ENCODE measurements at regions not wholly inside any gene's neighbourhood (a gene's known extent, or its start where the extent isn't known, plus 50 kb on each side); places are given as distances from the start of the nearest gene placed in this dataset.
A peak's percentile ranks its signal among the peaks of the same experiment; 100 is the strongest.

DNA sequence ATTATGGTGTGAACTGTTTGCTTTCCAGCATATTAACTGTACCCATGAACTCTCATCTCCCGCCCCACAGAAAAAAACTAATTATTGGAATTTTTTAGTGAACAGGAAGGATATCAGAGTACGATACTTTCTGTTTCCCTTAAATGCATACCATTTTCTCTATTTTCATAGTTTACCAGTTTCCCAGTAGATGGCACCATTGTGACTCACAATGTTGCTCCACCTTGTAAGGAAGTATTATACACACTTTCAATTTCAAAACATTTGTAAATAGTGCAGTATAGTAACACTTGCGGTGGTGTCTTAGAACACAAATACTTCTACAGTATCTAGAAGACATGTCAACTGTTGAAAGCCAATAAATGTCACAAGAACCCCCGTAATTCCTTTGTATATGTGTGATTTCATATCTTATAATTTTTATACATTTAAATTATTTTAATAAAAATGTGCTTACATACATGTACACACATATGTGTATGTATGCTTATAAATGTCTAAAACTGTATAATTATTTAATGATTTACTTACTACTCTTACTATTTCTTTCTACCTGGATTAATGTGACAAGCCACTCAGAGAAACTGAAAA lies 167.3 kb downstream of the SLIT2 start:
- TF ChIP-seq EZH2 (conservative IDR thresholded peaks at IDR 0.05; ENCODE audit: low read depth, low read length), result no peak
- TF ChIP-seq KDM1A (CRISPR knock-in tag; IDR thresholded peaks at IDR 0.05), result no peak
- peak; percentile 66 for TF ChIP-seq CTCF (CRISPR knock-in tag; IDR thresholded peaks at IDR 0.05)
- no peak for TF ChIP-seq ZNF350 (CRISPR knock-in tag; IDR thresholded peaks at IDR 0.05; ENCODE audit: borderline replicate concordance, low read depth)
- no peak for TF ChIP-seq SAFB2 (CRISPR knock-in tag; IDR thresholded peaks at IDR 0.05; ENCODE audit: borderline replicate concordance, low read depth)
- TF ChIP-seq GTF2F1 (IDR thresholded peaks at IDR 0.05; ENCODE audit: low read length), result no peak
- no peak for TF ChIP-seq POLR2AphosphoS5 (IDR thresholded peaks at IDR 0.05; ENCODE audit: low read depth, low read length)
- no peak for TF ChIP-seq ZZZ3 (CRISPR knock-in tag; IDR thresholded peaks at IDR 0.05; ENCODE audit: borderline replicate concordance)
- TF ChIP-seq ZNF274 (CRISPR knock-in tag; IDR thresholded peaks at IDR 0.05), result no peak
- TF ChIP-seq RFX5 (IDR thresholded peaks at IDR 0.05; ENCODE audit: low read depth, low read length), result no peak
- no peak for TF ChIP-seq ZNF280B (CRISPR knock-in tag; IDR thresholded peaks at IDR 0.05; ENCODE audit: borderline replicate concordance)
- TF ChIP-seq ZFP36L1 (CRISPR knock-in tag; IDR thresholded peaks at IDR 0.05), result no peak
